ENCODE measurements at regions not wholly inside any gene's neighbourhood (a gene's known extent, or its start where the extent isn't known, plus 50 kb on each side); places are given as distances from the start of the nearest gene placed in this dataset.

DNA sequence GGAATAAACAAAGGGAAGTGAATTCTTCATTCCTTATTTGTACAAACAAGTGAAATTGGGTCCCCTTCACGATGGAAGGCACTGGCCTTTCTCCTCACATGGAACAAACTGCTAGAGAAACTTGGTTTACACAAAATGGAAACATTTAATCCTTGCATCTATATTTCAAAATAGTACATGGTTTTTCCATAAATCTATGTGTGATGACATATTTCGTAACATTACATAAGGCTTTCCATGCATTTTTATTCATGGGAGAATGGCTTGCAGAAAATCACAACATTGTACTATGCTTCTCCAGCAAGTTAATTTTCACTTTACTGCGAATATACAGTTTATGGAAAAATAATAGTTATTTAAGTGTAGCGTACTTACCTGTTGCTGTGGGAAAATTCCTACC, 81.0 kb upstream of the CDIN1 start:
- TF ChIP-seq, protein P1, sequence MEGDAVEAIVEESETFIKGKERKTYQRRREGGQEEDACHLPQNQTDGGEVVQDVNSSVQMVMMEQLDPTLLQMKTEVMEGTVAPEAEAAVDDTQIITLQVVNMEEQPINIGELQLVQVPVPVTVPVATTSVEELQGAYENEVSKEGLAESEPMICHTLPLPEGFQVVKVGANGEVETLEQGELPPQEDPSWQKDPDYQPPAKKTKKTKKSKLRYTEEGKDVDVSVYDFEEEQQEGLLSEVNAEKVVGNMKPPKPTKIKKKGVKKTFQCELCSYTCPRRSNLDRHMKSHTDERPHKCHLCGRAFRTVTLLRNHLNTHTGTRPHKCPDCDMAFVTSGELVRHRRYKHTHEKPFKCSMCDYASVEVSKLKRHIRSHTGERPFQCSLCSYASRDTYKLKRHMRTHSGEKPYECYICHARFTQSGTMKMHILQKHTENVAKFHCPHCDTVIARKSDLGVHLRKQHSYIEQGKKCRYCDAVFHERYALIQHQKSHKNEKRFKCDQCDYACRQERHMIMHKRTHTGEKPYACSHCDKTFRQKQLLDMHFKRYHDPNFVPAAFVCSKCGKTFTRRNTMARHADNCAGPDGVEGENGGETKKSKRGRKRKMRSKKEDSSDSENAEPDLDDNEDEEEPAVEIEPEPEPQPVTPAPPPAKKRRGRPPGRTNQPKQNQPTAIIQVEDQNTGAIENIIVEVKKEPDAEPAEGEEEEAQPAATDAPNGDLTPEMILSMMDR (conservative IDR thresholded peaks at IDR 0.05; ENCODE audit: low read depth, low read length) = no peak

DNA sequence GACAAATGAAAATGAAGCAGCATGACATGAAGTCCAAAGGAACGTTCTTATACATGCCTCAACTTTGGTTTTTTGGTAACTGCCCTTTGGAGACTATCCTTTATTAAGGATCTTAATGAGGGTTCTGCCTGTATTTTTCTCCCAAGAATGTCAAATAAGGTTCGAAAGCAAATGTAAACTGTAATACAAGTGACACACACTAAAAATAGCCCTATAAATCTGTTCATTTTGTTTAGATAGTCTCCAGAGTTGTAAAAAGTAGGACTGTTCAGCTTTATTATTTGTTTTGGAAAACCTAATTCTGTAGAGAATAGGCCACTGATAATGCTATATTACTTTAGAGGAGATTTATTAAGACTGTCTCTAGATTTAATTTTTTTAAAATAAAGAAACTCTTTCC, 80.5 kb upstream of the CDIN1 start:
- Histone ChIP-seq H2AFZ (ENCODE audit: low read depth) (no peak overlapping the region), H4K20me1 (ENCODE audit: insufficient read depth) (no peaks in the 10 kb centered on the region), H3K27me3 (ENCODE audit: insufficient read depth, low read depth) (no peaks in the 10 kb centered on the region), H3K36me3 (ENCODE audit: insufficient read depth) (no peaks in the 10 kb centered on the region), H3K27ac (no peak overlapping the region), H3K4me3 (IDR thresholded peaks at IDR 0.05; ENCODE audit: insufficient read depth, low read depth, low read length) (no peak overlapping the region), H3K4me2 (no peak overlapping the region), H3K9ac (no peak overlapping the region), H3K79me2 (ENCODE audit: insufficient read depth, low read depth) (no peaks in the 10 kb centered on the region), H3K4me1 (ENCODE audit: low read depth, poor library complexity, severe bottlenecking) (no peaks in the 10 kb centered on the region)
- TF ChIP-seq, protein P1 (conservative IDR thresholded peaks at IDR 0.05; ENCODE audit: low read depth, low read length) = no peak

More for the DNA sequence above, 81.0 kb upstream of the CDIN1 start:
- Histone ChIP-seq H3K4me2 (no peak overlapping the region), H3K27ac (no peak overlapping the region), H3K9ac (no peak overlapping the region), H3K4me3 (IDR thresholded peaks at IDR 0.05; ENCODE audit: insufficient read depth, low read depth, low read length) (no peak overlapping the region), H3K27me3 (ENCODE audit: insufficient read depth, low read depth) (no peaks in the 10 kb centered on the region), H2AFZ (ENCODE audit: low read depth) (no peak overlapping the region), H3K4me1 (ENCODE audit: low read depth, poor library complexity, severe bottlenecking) (no peaks in the 10 kb centered on the region), H3K79me2 (ENCODE audit: insufficient read depth, low read depth) (no peaks in the 10 kb centered on the region), H3K36me3 (ENCODE audit: insufficient read depth) (no peaks in the 10 kb centered on the region), H4K20me1 (ENCODE audit: insufficient read depth) (no peaks in the 10 kb centered on the region)

DNA sequence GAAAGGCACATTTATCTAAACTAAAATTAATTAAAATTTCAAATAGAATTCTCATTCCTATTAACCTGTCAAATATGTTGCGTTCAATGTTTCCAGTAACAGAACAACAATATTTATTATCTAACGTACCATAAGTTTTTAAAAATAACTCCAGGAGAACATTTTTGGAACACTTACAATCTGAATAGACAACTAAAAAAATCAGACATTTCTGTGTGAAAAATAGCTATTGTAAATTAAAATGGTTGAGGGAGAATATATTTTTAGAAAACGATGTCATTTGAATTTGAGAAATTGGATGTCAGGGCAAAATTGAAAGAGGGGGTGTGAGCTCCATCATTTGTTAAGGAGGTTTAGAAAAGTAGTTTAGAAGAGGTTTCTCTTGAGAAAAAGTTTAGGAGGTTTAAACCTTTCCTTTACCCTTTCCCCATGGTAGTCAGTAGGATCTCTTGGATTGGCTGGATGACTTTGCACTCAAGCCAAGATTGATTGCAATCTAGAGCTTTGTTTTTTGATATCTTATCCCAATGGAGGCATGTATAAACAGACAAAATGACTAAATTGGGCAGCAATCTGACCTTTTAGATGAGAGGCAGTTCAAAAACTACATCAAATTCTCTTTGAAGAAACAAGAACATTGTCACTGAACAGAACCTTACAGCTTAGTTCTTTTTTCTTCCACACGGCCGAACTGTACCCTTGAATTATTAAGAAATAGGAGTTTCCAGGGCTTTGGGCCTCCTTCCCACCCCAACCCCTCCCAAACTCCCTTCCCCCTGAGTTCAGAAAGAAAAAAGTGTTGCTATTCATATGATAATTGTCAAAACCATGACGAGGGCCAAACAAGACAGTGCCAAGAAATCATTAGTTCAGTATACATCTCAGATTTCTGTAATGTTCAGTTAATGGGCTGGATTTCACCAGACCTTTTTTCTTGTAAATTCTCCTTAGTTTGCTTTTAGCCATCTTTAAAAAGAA, 79.7 kb upstream of the CDIN1 start:
- Histone ChIP-seq H3K4me3 (IDR thresholded peaks at IDR 0.05; ENCODE audit: insufficient read depth, low read depth, low read length) (no peak overlapping the region), H3K27me3 (ENCODE audit: insufficient read depth, low read depth) (no peaks in the 10 kb centered on the region), H3K36me3 (ENCODE audit: insufficient read depth) (no peaks in the 10 kb centered on the region), H3K4me2 (no peak overlapping the region), H2AFZ (ENCODE audit: low read depth) (no peak overlapping the region), H3K4me1 (ENCODE audit: low read depth, poor library complexity, severe bottlenecking) (no peaks in the 10 kb centered on the region), H4K20me1 (ENCODE audit: insufficient read depth) (no peaks in the 10 kb centered on the region), H3K9ac (no peak overlapping the region), H3K79me2 (ENCODE audit: insufficient read depth, low read depth) (no peaks in the 10 kb centered on the region), H3K27ac (no peak overlapping the region)
- TF ChIP-seq, protein P1 (conservative IDR thresholded peaks at IDR 0.05; ENCODE audit: low read depth, low read length) = no peak

DNA sequence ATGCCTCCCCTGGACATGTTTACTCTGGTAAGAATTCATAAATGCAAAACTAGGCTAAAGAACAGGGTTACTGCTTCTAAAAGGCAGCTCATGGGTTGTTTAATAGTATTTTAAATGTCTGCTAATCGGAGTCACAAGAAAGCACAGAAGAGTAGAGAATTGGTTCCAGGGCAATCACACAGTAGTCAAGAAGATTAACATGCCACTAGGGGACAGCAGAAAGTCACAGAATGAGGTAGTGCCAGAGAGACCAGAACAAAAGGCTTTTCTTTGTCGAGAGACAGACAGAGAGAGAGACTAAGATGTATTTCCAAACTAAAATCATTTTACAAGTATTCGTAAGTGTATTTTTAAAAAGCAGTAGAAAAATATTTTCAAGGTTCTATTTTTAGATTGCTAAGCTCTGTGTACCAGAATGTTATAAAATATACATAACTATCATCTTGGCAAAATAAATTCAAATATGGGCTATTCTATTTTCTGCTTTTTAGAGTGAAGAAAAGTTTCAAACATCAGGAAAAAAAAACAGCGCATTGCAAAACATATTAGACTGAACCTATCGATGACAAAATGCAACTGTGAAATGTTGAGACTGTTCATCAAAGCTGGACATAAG, 78.3 kb upstream of the CDIN1 start:
- H3K4me2 ChIP-seq = no peak overlapping the region

More for the DNA sequence above, 78.3 kb upstream of the CDIN1 start:
- Histone ChIP-seq H3K36me3 (ENCODE audit: insufficient read depth) (no peaks in the 10 kb centered on the region), H3K79me2 (ENCODE audit: insufficient read depth, low read depth) (no peaks in the 10 kb centered on the region), H3K27me3 (ENCODE audit: insufficient read depth, low read depth) (no peaks in the 10 kb centered on the region), H3K4me1 (ENCODE audit: low read depth, poor library complexity, severe bottlenecking) (no peaks in the 10 kb centered on the region), H2AFZ (ENCODE audit: low read depth) (no peak overlapping the region), H3K27ac (no peak overlapping the region), H4K20me1 (ENCODE audit: insufficient read depth) (no peaks in the 10 kb centered on the region), H3K4me3 (IDR thresholded peaks at IDR 0.05; ENCODE audit: insufficient read depth, low read depth, low read length) (no peak overlapping the region), H3K9ac (no peak overlapping the region)
- TF ChIP-seq, protein P1 (conservative IDR thresholded peaks at IDR 0.05; ENCODE audit: low read depth, low read length) = peak; percentile 72

Measured in KMS-11 (cell line).